ENCODE measurements at regions not wholly inside any gene's neighbourhood (a gene's known extent, or its start where the extent isn't known, plus 50 kb on each side); places are given as distances from the start of the nearest gene placed in this dataset.

- no peaks in the 10 kb centered on the region for H3K4me1 Mint-ChIP-seq (ENCODE audit: low read depth)
- H3K27ac Mint-ChIP-seq = no peak overlapping the region
- intact Hi-C loops (cut with micrococcal nuclease) = no loop called here
- ChIA-PET POLR2A (no interaction called here), CTCF (no interaction called here)
- no peak overlapping the region for H3K4me3 Mint-ChIP-seq
- H3K36me3 Mint-ChIP-seq (ENCODE audit: low read depth) = no peaks in the 10 kb centered on the region
- DNase-seq (no peak), ATAC-seq (no peak)
- peaks cover 8% of the 10 kb centered on the region for H3K9me3 Mint-ChIP-seq
- no peak for TF ChIP-seq CTCF (IDR thresholded peaks at IDR 0.05)
- no peaks in the 10 kb centered on the region for H3K27me3 Mint-ChIP-seq
Measured at GRCh38 chr5:30968971-30969370, 224.5 kb upstream of the CDH6 start.

DNA sequence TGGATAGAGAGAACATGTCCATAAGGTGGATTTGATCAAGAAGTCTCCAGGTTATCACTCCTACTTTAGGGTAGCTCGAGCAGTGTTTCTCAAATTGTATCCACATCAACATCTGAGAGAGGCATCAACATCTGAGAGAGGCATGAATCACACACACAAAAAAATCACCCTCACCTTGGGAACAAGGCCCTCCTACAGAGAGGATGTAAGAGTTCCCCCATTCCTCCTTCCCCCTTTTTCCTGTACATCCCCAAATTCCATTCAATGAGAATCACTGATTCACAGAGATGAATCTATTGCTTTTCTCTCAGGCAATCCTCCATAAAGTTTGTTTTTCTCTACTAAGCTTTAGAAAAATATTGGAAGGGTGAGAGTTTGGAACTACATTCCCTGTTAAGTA is 233.4 kb upstream of the CDH6 start:
- Mint-ChIP-seq H3K4me3 (no peak overlapping the region), H3K27ac (no peak overlapping the region), H3K36me3 (ENCODE audit: low read depth) (no peaks in the 10 kb centered on the region), H3K9me3 (peaks cover 5% of the 10 kb centered on the region), H3K27me3 (no peaks in the 10 kb centered on the region), H3K4me1 (ENCODE audit: low read depth) (no peaks in the 10 kb centered on the region)
- TF ChIP-seq CTCF (IDR thresholded peaks at IDR 0.05) = no peak
- ATAC-seq = no peak
- DNase-seq = no peak
- intact Hi-C loops (cut with micrococcal nuclease) = no loop called here
- POLR2A ChIA-PET = no interaction called here
- CTCF ChIA-PET = no interaction called here

DNA sequence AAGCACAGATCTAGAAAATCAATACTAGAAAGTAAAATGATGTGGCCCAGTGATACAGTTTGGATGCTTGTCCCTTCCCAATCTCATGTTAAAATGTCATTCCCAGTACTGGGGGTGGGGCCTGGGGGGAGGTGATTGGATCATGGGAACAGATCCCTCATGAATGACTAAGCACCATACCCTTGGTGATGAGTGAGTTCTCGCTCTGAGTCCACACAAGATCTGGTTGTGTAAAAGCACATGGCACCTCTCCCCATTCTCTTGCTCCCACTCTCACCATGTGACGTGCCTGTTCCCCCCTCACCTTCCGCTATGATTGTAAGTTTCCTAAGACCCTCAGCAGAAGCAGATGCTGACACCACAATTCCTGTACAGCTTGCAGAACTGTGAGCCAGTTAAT is 234.2 kb upstream of the CDH6 start:
- no peak for TF ChIP-seq CTCF (IDR thresholded peaks at IDR 0.05)
- H3K27ac Mint-ChIP-seq = no peak overlapping the region
- H3K4me1 Mint-ChIP-seq (ENCODE audit: low read depth) = no peaks in the 10 kb centered on the region
- ChIA-PET POLR2A (no interaction called here), CTCF (no interaction called here)
- no peak overlapping the region for H3K4me3 Mint-ChIP-seq
- ATAC-seq (no peak), DNase-seq (no peak)
- no peaks in the 10 kb centered on the region for H3K36me3 Mint-ChIP-seq (ENCODE audit: low read depth)
- no peaks in the 10 kb centered on the region for H3K27me3 Mint-ChIP-seq
- intact Hi-C loops (cut with micrococcal nuclease) = no loop called here
- peaks cover 4% of the 10 kb centered on the region for H3K9me3 Mint-ChIP-seq

- DNase-seq (no peak), ATAC-seq (no peak)
- no peaks in the 10 kb centered on the region for H3K36me3 Mint-ChIP-seq (ENCODE audit: low read depth)
- ChIA-PET POLR2A (no interaction called here), CTCF (no interaction called here)
- intact Hi-C loops (cut with micrococcal nuclease) = no loop called here
- no peaks in the 10 kb centered on the region for H3K27me3 Mint-ChIP-seq
- TF ChIP-seq CTCF (IDR thresholded peaks at IDR 0.05) = no peak
- peaks cover 4% of the 10 kb centered on the region for H3K9me3 Mint-ChIP-seq
- H3K27ac Mint-ChIP-seq = no peak overlapping the region
- no peak overlapping the region for H3K4me3 Mint-ChIP-seq
- H3K4me1 Mint-ChIP-seq (ENCODE audit: low read depth) = no peaks in the 10 kb centered on the region
Measured at GRCh38 chr5:30957591-30957990, 235.9 kb upstream of the CDH6 start.

DNA sequence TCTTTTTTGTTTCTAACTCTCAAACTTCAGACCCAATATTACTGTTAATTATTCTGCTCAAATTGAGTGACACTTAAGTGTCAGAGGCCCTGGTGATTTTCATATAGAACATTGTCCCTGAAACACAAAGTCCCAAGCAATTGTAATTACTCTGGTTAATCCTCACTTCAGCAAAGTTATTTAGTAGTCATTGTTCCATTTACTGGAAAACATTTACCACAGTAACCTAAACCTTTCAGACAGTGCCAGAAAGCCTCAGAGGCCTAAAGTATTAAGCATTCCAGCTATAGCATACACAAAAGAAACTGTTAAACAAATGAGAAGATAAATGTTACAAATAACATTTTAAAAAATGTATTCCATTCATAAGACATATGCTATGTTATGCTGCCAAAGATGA is 237.2 kb upstream of the CDH6 start:
- intact Hi-C loops (cut with micrococcal nuclease) = no loop called here
- Mint-ChIP-seq H3K27ac (no peak overlapping the region), H3K4me3 (no peak overlapping the region), H3K36me3 (ENCODE audit: low read depth) (no peaks in the 10 kb centered on the region), H3K4me1 (ENCODE audit: low read depth) (no peaks in the 10 kb centered on the region), H3K27me3 (no peaks in the 10 kb centered on the region), H3K9me3 (peaks cover 7% of the 10 kb centered on the region)
- no peak for TF ChIP-seq CTCF (IDR thresholded peaks at IDR 0.05)
- DNase-seq (no peak), ATAC-seq (no peak)
- ChIA-PET CTCF (no interaction called here), POLR2A (no interaction called here)
